Neural cell (in vitro differentiated cells): ENCODE measurements at regions not wholly inside any gene's neighbourhood (a gene's known extent, or its start where the extent isn't known, plus 50 kb on each side); places are given as distances from the start of the nearest gene placed in this dataset.
"Not testable (repeated sequence)": the region's sequence is repeated elsewhere in the genome, so short reads cannot be mapped to it uniquely, and the experiment has no call there.

Experiments
- H2AFZ ChIP-seq: fragments of 200-600, 300-800 bp; sonication (generic), shearing (Covaris generic); 2 replicates; pipeline ENCODE4 v1.6.0; 2014; ENCODE audit warnings: low read depth, mild to moderate bottlenecking, antibody characterized with exemption, low read length, moderate library complexity
- H3F3A ChIP-seq: fragments of 200-600 bp; shearing (Covaris generic); 2 replicates; pipeline ENCODE4 v1.6.1; 2016; ENCODE audit warnings: mild to moderate bottlenecking, moderate library complexity, mixed read lengths, antibody characterized with exemption, low read length; ENCODE audit not compliant: insufficient read depth, poor library complexity, severe bottlenecking
- H3K27ac ChIP-seq: fragments of 200-600, 300-800 bp; sonication (generic), shearing (Covaris generic); 2 replicates; pipeline ENCODE4 v1.5.1; 2014; ENCODE audit warnings: mild to moderate bottlenecking, low read length, moderate library complexity
- H3K27me3 ChIP-seq: fragments of 300-800, 200-600 bp; sonication (generic), shearing (Covaris generic); 2 replicates; pipeline ENCODE4 v1.6.0; 2014; ENCODE audit warnings: mild to moderate bottlenecking, low read depth, low read length, moderate library complexity; ENCODE audit not compliant: insufficient read depth
- H3K36me3 ChIP-seq: fragments of 300-800, 200-600 bp; sonication (generic), shearing (Covaris generic); 2 replicates; pipeline ENCODE4 v1.5.1; 2014; ENCODE audit warnings: mild to moderate bottlenecking, antibody characterized with exemption, low read length, moderate library complexity; ENCODE audit not compliant: insufficient read depth
- H3K4me2 ChIP-seq: fragments of 300-800, 200-600 bp; sonication (generic), shearing (Covaris generic); 2 replicates; pipeline ENCODE4 v1.6.0; 2014; ENCODE audit warnings: mild to moderate bottlenecking, low read length
- H3K4me3 ChIP-seq: fragments of 300-800, 200-600 bp; sonication (generic), shearing (Covaris generic); 2 replicates; pipeline ENCODE4 v1.5.1; 2014; ENCODE audit warnings: mild to moderate bottlenecking, low read length, moderate library complexity
- H3K79me2 ChIP-seq: fragments of 200-600 bp; shearing (Covaris generic); replicated peaks from 2 replicates; pipeline ENCODE4 v1.6.0; 2014; ENCODE audit warnings: mild to moderate bottlenecking, low read length, moderate library complexity; ENCODE audit not compliant: insufficient read depth
- H3K9ac ChIP-seq: fragments of 300-800, 200-600 bp; sonication (generic), shearing (Covaris generic); 2 replicates; pipeline ENCODE4 v1.6.1; 2016; ENCODE audit warnings: mild to moderate bottlenecking, low read length, mixed read lengths
- H3K9me2 ChIP-seq: fragments of 200-600 bp; shearing (Covaris generic); 2 replicates; pipeline ENCODE4 v1.6.1; 2016; ENCODE audit warnings: mild to moderate bottlenecking, low read length, mixed read lengths; ENCODE audit not compliant: insufficient read depth
- H3K9me3 ChIP-seq: fragments of 200-600, 300-800 bp; sonication (generic), shearing (Covaris generic); 2 replicates; pipeline ENCODE4 v1.6.1; 2016; ENCODE audit warnings: mild to moderate bottlenecking, mixed run types, low read length, moderate library complexity, mixed read lengths
- H4K20me1 ChIP-seq: fragments of 200-600 bp; shearing (Covaris generic); 2 replicates; pipeline ENCODE4 v1.6.1; 2016; ENCODE audit warnings: mild to moderate bottlenecking, mixed run types; ENCODE audit not compliant: insufficient read depth
- CTCF ChIP-seq: fragments of 450-650 bp; IDR thresholded peaks from 2 replicates; pipeline ENCODE4 v1.5.1; 2014; ENCODE audit warnings: antibody characterized with exemption, mild to moderate bottlenecking, moderate library complexity; ENCODE audit not compliant: poor library complexity, severe bottlenecking
- EP300 ChIP-seq: fragments of 450-650 bp; conservative IDR thresholded peaks from 2 replicates; pipeline ENCODE4 v1.6.1; 2014; ENCODE audit warnings: antibody characterized with exemption, mild to moderate bottlenecking, moderate library complexity; ENCODE audit not compliant: poor library complexity, severe bottlenecking
- EZH2 ChIP-seq: fragments of 200-600, 300-800 bp; shearing (Covaris generic), sonication (generic); IDR thresholded peaks from 2 replicates; pipeline ENCODE4 v1.6.1; 2014; ENCODE audit warnings: antibody characterized with exemption, low read length, borderline replicate concordance, mild to moderate bottlenecking; ENCODE audit not compliant: insufficient read depth, poor library complexity, severe bottlenecking
- MXI1 ChIP-seq: fragments of 450-650 bp; conservative IDR thresholded peaks from 2 replicates; pipeline ENCODE4 v1.6.1; 2014; ENCODE audit warnings: antibody characterized with exemption, mild to moderate bottlenecking; ENCODE audit not compliant: poor library complexity, severe bottlenecking
- POLR2AphosphoS5 ChIP-seq: IDR thresholded peaks from 2 replicates; pipeline ENCODE4 v1.6.1; 2012
- RAD21 ChIP-seq: fragments of 450-650 bp; conservative IDR thresholded peaks from 2 replicates; pipeline ENCODE4 v1.6.1; 2014; ENCODE audit warnings: antibody characterized with exemption, mild to moderate bottlenecking, moderate library complexity
- REST ChIP-seq: IDR thresholded peaks from 2 replicates; pipeline ENCODE4 v1.6.1; 2012; ENCODE audit warnings: borderline replicate concordance
- SMC3 ChIP-seq: fragments of 450-650 bp; conservative IDR thresholded peaks from 2 replicates; pipeline ENCODE4 v1.6.1; 2014; ENCODE audit warnings: antibody characterized with exemption, mild to moderate bottlenecking, moderate library complexity; ENCODE audit not compliant: poor library complexity
- TAF1 ChIP-seq: IDR thresholded peaks from 2 replicates; pipeline ENCODE4 v1.6.1; 2012; ENCODE audit warnings: low read depth

- not testable (repeated sequence) for H3K4me2 ChIP-seq, H2AFZ ChIP-seq, H3F3A ChIP-seq, H3K9me3 ChIP-seq, H4K20me1 ChIP-seq, H3K27ac ChIP-seq, H3K79me2 ChIP-seq, H3K36me3 ChIP-seq, H3K9me2 ChIP-seq, H3K9ac ChIP-seq
- TF ChIP-seq CTCF = peak; percentile 39
- TF ChIP-seq SMC3 = peak; percentile 50
- peak; percentile 25 for TF ChIP-seq RAD21
- Histone ChIP-seq H3K27me3 (peaks cover 24% of the 10 kb centered on the region), H3K4me3 (peak overlapping the region; percentile 61)
Measured at GRCh38 chr15:96491700-96492644, 161.5 kb downstream of the NR2F2 start.

GRCh38 chr15:96494505-96494904 lies 164.0 kb downstream of the NR2F2 start:
- Histone ChIP-seq H3F3A (no peaks in the 10 kb centered on the region), H3K79me2 (no peaks in the 10 kb centered on the region), H3K9me2 (no peaks in the 10 kb centered on the region), H4K20me1 (no peaks in the 10 kb centered on the region), H3K36me3 (no peaks in the 10 kb centered on the region), H3K4me2 (no peak overlapping the region), H3K9me3 (no peaks in the 10 kb centered on the region), H2AFZ (no peak overlapping the region), H3K27me3 (peaks cover 13% of the 10 kb centered on the region), H3K4me3 (no peak overlapping the region), H3K27ac (no peak overlapping the region), H3K9ac (no peak overlapping the region)
- TF ChIP-seq SMC3 (no peak), EP300 (no peak), TAF1 (no peak)

GRCh38 chr15:96495386-96495785 lies 164.9 kb downstream of the NR2F2 start:
- TF ChIP-seq POLR2AphosphoS5 = no peak
- TF ChIP-seq CTCF = no peak
- TF ChIP-seq SMC3 = no peak
- no peak for TF ChIP-seq EP300
- TF ChIP-seq EZH2 = no peak
- no peak for TF ChIP-seq TAF1
- TF ChIP-seq MXI1 = no peak
- no peak for TF ChIP-seq RAD21
- no peak for TF ChIP-seq REST
- Histone ChIP-seq H3K9me3 (no peaks in the 10 kb centered on the region), H3K4me2 (no peak overlapping the region), H4K20me1 (no peaks in the 10 kb centered on the region), H3F3A (no peaks in the 10 kb centered on the region), H3K36me3 (no peaks in the 10 kb centered on the region), H3K9me2 (no peaks in the 10 kb centered on the region), H3K27ac (no peak overlapping the region), H2AFZ (no peak overlapping the region), H3K79me2 (no peaks in the 10 kb centered on the region), H3K9ac (no peak overlapping the region), H3K27me3 (peaks cover 13% of the 10 kb centered on the region), H3K4me3 (no peak overlapping the region)
